HUES6 (cell line): ENCODE measurements at regions not wholly inside any gene's neighbourhood (a gene's known extent, or its start where the extent isn't known, plus 50 kb on each side); places are given as distances from the start of the nearest gene placed in this dataset.

Experiments used
- H3K27ac ChIP-seq: 2 replicates; pipeline ENCODE4 v1.7.0; 2013; ENCODE audit warnings: low read depth, mild to moderate bottlenecking, low read length, inconsistent platforms
- H3K27me3 ChIP-seq: 2 replicates; pipeline ENCODE4 v1.6.1; 2013; ENCODE audit warnings: low read length; ENCODE audit not compliant: control insufficient read depth, insufficient read depth
- H3K36me3 ChIP-seq: 2 replicates; pipeline ENCODE4 v1.6.1; 2013; ENCODE audit warnings: low read length; ENCODE audit not compliant: control insufficient read depth, insufficient read depth
- H3K4me1 ChIP-seq: 2 replicates; pipeline ENCODE4 v1.6.1; 2013; ENCODE audit warnings: low read length; ENCODE audit not compliant: control insufficient read depth, insufficient read depth
- H3K4me3 ChIP-seq: 2 replicates; pipeline ENCODE4 v1.5.1; 2013; ENCODE audit warnings: low read depth, low read length
- H3K9ac ChIP-seq: one replicate; pipeline ENCODE4 v1.6.1; 2013; ENCODE audit warnings: mild to moderate bottlenecking, low read length
- H3K9me3 ChIP-seq: 2 replicates; pipeline ENCODE4 v1.6.1; 2013; ENCODE audit warnings: low read depth, low read length; ENCODE audit not compliant: control insufficient read depth, insufficient read depth

- H3K9me3 ChIP-seq = no peaks in the 10 kb centered on the region
- no peak overlapping the region for H3K9ac ChIP-seq
- no peak overlapping the region for H3K27ac ChIP-seq
- H3K36me3 ChIP-seq = no peaks in the 10 kb centered on the region
- no peak overlapping the region for H3K4me3 ChIP-seq
- no peaks in the 10 kb centered on the region for H3K27me3 ChIP-seq
- H3K4me1 ChIP-seq = no peaks in the 10 kb centered on the region; the same call in 1 of the 2 replicates
Observed at GRCh38 chr10:6956562-6956961, 376.5 kb upstream of the PRKCQ start.

GRCh38 chr10:6953271-6953801, 373.3 kb upstream of the PRKCQ start:
- no peak overlapping the region for H3K4me3 ChIP-seq
- no peaks in the 10 kb centered on the region for H3K9me3 ChIP-seq
- H3K27ac ChIP-seq = no peak overlapping the region
- H3K27me3 ChIP-seq = no peaks in the 10 kb centered on the region
- no peaks in the 10 kb centered on the region for H3K36me3 ChIP-seq
- H3K4me1 ChIP-seq = no peaks in the 10 kb centered on the region; the same call in 1 of the 2 replicates
- no peak overlapping the region for H3K9ac ChIP-seq

GRCh38 chr10:6951732-6952131, 371.7 kb upstream of the PRKCQ start:
- H3K27me3 ChIP-seq = no peaks in the 10 kb centered on the region
- no peak overlapping the region for H3K27ac ChIP-seq
- no peak overlapping the region for H3K4me3 ChIP-seq
- H3K9ac ChIP-seq = no peak overlapping the region
- H3K9me3 ChIP-seq = no peaks in the 10 kb centered on the region
- no peaks in the 10 kb centered on the region for H3K4me1 ChIP-seq
- H3K36me3 ChIP-seq = no peaks in the 10 kb centered on the region

- H3K4me1 ChIP-seq = no peaks in the 10 kb centered on the region
- H3K36me3 ChIP-seq = no peaks in the 10 kb centered on the region
- H3K27me3 ChIP-seq = no peaks in the 10 kb centered on the region
- no peaks in the 10 kb centered on the region for H3K9me3 ChIP-seq
- no peak overlapping the region for H3K9ac ChIP-seq
- H3K4me3 ChIP-seq = no peak overlapping the region
- H3K27ac ChIP-seq = no peak overlapping the region
Observed at GRCh38 chr10:6950133-6950532, 370.1 kb upstream of the PRKCQ start.

GRCh38 chr10:6944436-6944835, 364.4 kb upstream of the PRKCQ start:
- H3K9me3 ChIP-seq = no peaks in the 10 kb centered on the region
- no peaks in the 10 kb centered on the region for H3K4me1 ChIP-seq
- no peak overlapping the region for H3K4me3 ChIP-seq
- no peak overlapping the region for H3K27ac ChIP-seq
- H3K36me3 ChIP-seq = no peaks in the 10 kb centered on the region
- H3K9ac ChIP-seq = no peak overlapping the region
- peaks cover 2% of the 10 kb centered on the region; the same call in 1 of the 2 replicates for H3K27me3 ChIP-seq

GRCh38 chr10:6938384-6938783, 358.3 kb upstream of the PRKCQ start:
- H3K4me3 ChIP-seq = no peak overlapping the region
- no peak overlapping the region for H3K27ac ChIP-seq
- no peaks in the 10 kb centered on the region for H3K36me3 ChIP-seq
- peaks cover 7% of the 10 kb centered on the region; the same call in 1 of the 2 replicates for H3K4me1 ChIP-seq
- H3K9me3 ChIP-seq = peaks cover 15% of the 10 kb centered on the region; the same call in 1 of the 2 replicates
- no peak overlapping the region for H3K9ac ChIP-seq
- H3K27me3 ChIP-seq = peaks cover 2% of the 10 kb centered on the region; the same call in 1 of the 2 replicates

GRCh38 chr10:6936931-6937330, 356.9 kb upstream of the PRKCQ start:
- no peak overlapping the region for H3K9ac ChIP-seq
- H3K4me3 ChIP-seq = no peak overlapping the region
- H3K4me1 ChIP-seq = peaks cover 7% of the 10 kb centered on the region; the same call in 1 of the 2 replicates
- H3K36me3 ChIP-seq = no peaks in the 10 kb centered on the region
- peaks cover 2% of the 10 kb centered on the region; the same call in 1 of the 2 replicates for H3K27me3 ChIP-seq
- peaks cover 15% of the 10 kb centered on the region; the same call in 1 of the 2 replicates for H3K9me3 ChIP-seq
- H3K27ac ChIP-seq = no peak overlapping the region

- Histone ChIP-seq H3K4me3 (no peak overlapping the region), H3K9ac (no peak overlapping the region)
Observed at GRCh38 chr10:6929148-6929830, 349.2 kb upstream of the PRKCQ start.

GRCh38 chr10:6928586-6928985, 348.5 kb upstream of the PRKCQ start:
- Histone ChIP-seq H3K27me3 (no peaks in the 10 kb centered on the region), H3K9ac (no peak overlapping the region), H3K27ac (no peak overlapping the region), H3K4me3 (no peak overlapping the region), H3K9me3 (no peaks in the 10 kb centered on the region), H3K36me3 (no peaks in the 10 kb centered on the region), H3K4me1 (peaks cover 8% of the 10 kb centered on the region; the same call in 1 of the 2 replicates)

More at GRCh38 chr10:6929148-6929830, 349.2 kb upstream of the PRKCQ start:
- Histone ChIP-seq H3K9me3 (peaks cover 4% of the 10 kb centered on the region; the same call in 1 of the 2 replicates), H3K27me3 (no peaks in the 10 kb centered on the region), H3K27ac (no peak overlapping the region), H3K4me1 (peaks cover 8% of the 10 kb centered on the region; the same call in 1 of the 2 replicates), H3K36me3 (no peaks in the 10 kb centered on the region)

- no peak overlapping the region for H3K9ac ChIP-seq
- no peaks in the 10 kb centered on the region for H3K9me3 ChIP-seq
- no peaks in the 10 kb centered on the region for H3K36me3 ChIP-seq
- H3K4me1 ChIP-seq = peaks cover 8% of the 10 kb centered on the region; the same call in 1 of the 2 replicates
- no peaks in the 10 kb centered on the region for H3K27me3 ChIP-seq
- H3K4me3 ChIP-seq = no peak overlapping the region
- H3K27ac ChIP-seq = no peak overlapping the region
Observed at GRCh38 chr10:6926971-6927370, 346.9 kb upstream of the PRKCQ start.

GRCh38 chr10:6925146-6925545, 345.1 kb upstream of the PRKCQ start:
- H3K9ac ChIP-seq = no peak overlapping the region
- no peak overlapping the region for H3K27ac ChIP-seq
- no peaks in the 10 kb centered on the region for H3K27me3 ChIP-seq
- H3K36me3 ChIP-seq = no peaks in the 10 kb centered on the region
- no peak overlapping the region for H3K4me3 ChIP-seq
- no peaks in the 10 kb centered on the region for H3K9me3 ChIP-seq
- peaks cover 13% of the 10 kb centered on the region for H3K4me1 ChIP-seq
